ENCODE measurements at regions not wholly inside any gene's neighbourhood (a gene's known extent, or its start where the extent isn't known, plus 50 kb on each side); places are given as distances from the start of the nearest gene placed in this dataset.

GRCh38 chr6:163827143-163827542 is 412.6 kb downstream of the QKI start:
- no peak for DNase-seq (ENCODE audit: extremely low spot score)
- Histone ChIP-seq H3K36me3 (no peaks in the 10 kb centered on the region), H3K9me3 (peaks cover 0 to 6% (median 2%) of the 10 kb centered on the region in 4 donors), H3K27ac (replicated peaks in 1 of 4) (no peak overlapping the region), H3K4me3 (no peak overlapping the region), H3K27me3 (no peaks in the 10 kb centered on the region), H3K4me1 (no peaks in the 10 kb centered on the region)
- intact Hi-C loops (cut with DNase I), result no loop called here
- WGBS, result 78% methylated on average over 2 of the region's 2 CpGs
- no peak for TF ChIP-seq EP300 (IDR thresholded peaks at IDR 0.05)
- no peak for TF ChIP-seq CTCF (IDR thresholded peaks at IDR 0.05)

- Histone ChIP-seq H3K27ac (replicated peaks in 1 of 4) (no peak overlapping the region), H3K9me3 (peaks cover 0 to 5% (median 2%) of the 10 kb centered on the region in 4 donors), H3K4me3 (no peak overlapping the region), H3K4me1 (no peaks in the 10 kb centered on the region), H3K27me3 (no peaks in the 10 kb centered on the region), H3K36me3 (no peaks in the 10 kb centered on the region)
- intact Hi-C loops (cut with DNase I), result no loop called here
- peak; percentile 60 for DNase-seq (ENCODE audit: extremely low spot score)
- 90% methylated on average over 8 of the region's 8 CpGs for WGBS
- no peak for TF ChIP-seq POLR2A (IDR thresholded peaks at IDR 0.05; ENCODE audit: low read depth)
- no peak for TF ChIP-seq CTCF (IDR thresholded peaks at IDR 0.05)
- no peak for TF ChIP-seq POLR2AphosphoS5 (IDR thresholded peaks at IDR 0.05)
- TF ChIP-seq EP300 (IDR thresholded peaks at IDR 0.05), result no peak
Measured at GRCh38 chr6:163826629-163827028, 412.1 kb downstream of the QKI start.

GRCh38 chr6:163825033-163825432 is 410.5 kb downstream of the QKI start:
- peak; percentile 77 for DNase-seq (ENCODE audit: extremely low spot score)
- H3K4me3 ChIP-seq, result no peak overlapping the region
- no peaks in the 10 kb centered on the region for H3K36me3 ChIP-seq
- H3K4me1 ChIP-seq, result no peaks in the 10 kb centered on the region
- no peak overlapping the region for H3K27ac ChIP-seq (replicated peaks in 1 of 4)
- TF ChIP-seq EP300 (IDR thresholded peaks at IDR 0.05) (no peak), CTCF (IDR thresholded peaks at IDR 0.05) (no peak), POLR2A (IDR thresholded peaks at IDR 0.05; ENCODE audit: low read depth) (no peak), POLR2AphosphoS5 (IDR thresholded peaks at IDR 0.05) (no peak)
- 87% methylated on average over 9 of the region's 9 CpGs for WGBS
- H3K27me3 ChIP-seq, result no peaks in the 10 kb centered on the region
- H3K9me3 ChIP-seq, result no peaks in the 10 kb centered on the region
- intact Hi-C loops (cut with DNase I), result no loop called here

- H3K9me3 ChIP-seq, result no peaks in the 10 kb centered on the region
- H3K27me3 ChIP-seq, result no peaks in the 10 kb centered on the region
- H3K4me1 ChIP-seq, result no peaks in the 10 kb centered on the region
- no peak overlapping the region for H3K4me3 ChIP-seq
- DNase-seq (ENCODE audit: extremely low spot score), result peak; percentile 39
- H3K36me3 ChIP-seq, result no peaks in the 10 kb centered on the region
- H3K27ac ChIP-seq (replicated peaks in 1 of 4), result no peak overlapping the region
- TF ChIP-seq EP300 (IDR thresholded peaks at IDR 0.05) (no peak), POLR2AphosphoS5 (IDR thresholded peaks at IDR 0.05) (no peak), POLR2A (IDR thresholded peaks at IDR 0.05; ENCODE audit: low read depth) (no peak), CTCF (IDR thresholded peaks at IDR 0.05) (no peak)
- WGBS, result 79% methylated on average over 5 of the region's 5 CpGs
- intact Hi-C loops (cut with DNase I), result no loop called here
Measured at GRCh38 chr6:163823577-163823976, 409.1 kb downstream of the QKI start.

- H3K4me1 ChIP-seq, result no peaks in the 10 kb centered on the region
- intact Hi-C loops (cut with DNase I), result no loop called here
- no peak overlapping the region for H3K27ac ChIP-seq (replicated peaks in 1 of 4)
- no peaks in the 10 kb centered on the region for H3K36me3 ChIP-seq
- no peaks in the 10 kb centered on the region for H3K27me3 ChIP-seq
- no peaks in the 10 kb centered on the region for H3K9me3 ChIP-seq
- DNase-seq (ENCODE audit: extremely low spot score), result peak; percentile 89
- WGBS, result 80% methylated on average over 9 of the region's 10 CpGs
- H3K4me3 ChIP-seq, result no peak overlapping the region
- TF ChIP-seq EP300 (IDR thresholded peaks at IDR 0.05) (no peak), POLR2A (IDR thresholded peaks at IDR 0.05; ENCODE audit: low read depth) (no peak), POLR2AphosphoS5 (IDR thresholded peaks at IDR 0.05) (no peak), CTCF (IDR thresholded peaks at IDR 0.05) (no peak)
Measured at GRCh38 chr6:163820745-163821458, 406.4 kb downstream of the QKI start.

Measured in esophagus muscularis mucosa (tissue), 4 donors.